HG02759 (cell line): ENCODE measurements at regions not wholly inside any gene's neighbourhood (a gene's known extent, or its start where the extent isn't known, plus 50 kb on each side); places are given as distances from the start of the nearest gene placed in this dataset.

ENCODE experiments used
- ATAC-seq: cut with Tn5 transposase; IDR thresholded peaks from one replicate; pipeline ENCODE4 v1.9.1; 2021; ENCODE audit warnings: mild to moderate bottlenecking, moderate library complexity; ENCODE audit not compliant: unreplicated experiment

GRCh38 chr4:130238121-130238520, 1142.2 kb downstream of the C4orf33 start:
- no peak for ATAC-seq

- no peak for ATAC-seq
Observed at GRCh38 chr4:130249002-130249401, 1153.0 kb downstream of the C4orf33 start.

GRCh38 chr4:130257271-130257670, 1161.3 kb downstream of the C4orf33 start:
- no peak for ATAC-seq

GRCh38 chr4:130266814-130267213, 1170.9 kb downstream of the C4orf33 start:
- no peak for ATAC-seq

- ATAC-seq: no peak
Observed at GRCh38 chr4:130288576-130288975, 1192.6 kb downstream of the C4orf33 start.

GRCh38 chr4:130293692-130294091, 1197.7 kb downstream of the C4orf33 start:
- ATAC-seq: no peak

- no peak for ATAC-seq
Observed at GRCh38 chr4:130296448-130296847, 1200.5 kb downstream of the C4orf33 start.

GRCh38 chr4:130306566-130306965, 1210.6 kb downstream of the C4orf33 start:
- ATAC-seq: no peak

GRCh38 chr4:130309221-130309620, 1213.3 kb downstream of the C4orf33 start:
- ATAC-seq: no peak

- ATAC-seq: no peak
Observed at GRCh38 chr4:130322439-130322838, 1226.5 kb downstream of the C4orf33 start.

- no peak for ATAC-seq
Observed at GRCh38 chr4:130329036-130329435, 1233.1 kb downstream of the C4orf33 start.

- no peak for ATAC-seq
Observed at GRCh38 chr4:130333241-130333759, 1237.3 kb downstream of the C4orf33 start.

GRCh38 chr4:130335417-130336194, 1239.7 kb downstream of the C4orf33 start:
- no peak for ATAC-seq

GRCh38 chr4:130336585-130337217, 1240.7 kb downstream of the C4orf33 start:
- ATAC-seq: peak; percentile 93

GRCh38 chr4:130338851-130339250, 1242.9 kb downstream of the C4orf33 start:
- ATAC-seq: no peak

- no peak for ATAC-seq
Observed at GRCh38 chr4:130349745-130350144, 1253.8 kb downstream of the C4orf33 start.

GRCh38 chr4:130356873-130357272, 1260.9 kb downstream of the C4orf33 start:
- no peak for ATAC-seq

GRCh38 chr4:130359542-130359941, 1263.6 kb downstream of the C4orf33 start:
- ATAC-seq: no peak

- no peak for ATAC-seq
Observed at GRCh38 chr4:130361616-130362015, 1265.7 kb downstream of the C4orf33 start.

- no peak for ATAC-seq
Observed at GRCh38 chr4:130368668-130369067, 1272.7 kb downstream of the C4orf33 start.

GRCh38 chr4:130393231-130393630, 1297.3 kb downstream of the C4orf33 start:
- no peak for ATAC-seq

GRCh38 chr4:130393642-130394041, 1297.7 kb downstream of the C4orf33 start:
- no peak for ATAC-seq
